WTC11 (cell line): ENCODE measurements at regions not wholly inside any gene's neighbourhood (a gene's known extent, or its start where the extent isn't known, plus 50 kb on each side); places are given as distances from the start of the nearest gene placed in this dataset.

Experiments
- ATAC-seq: fragments of 200-7000 bp; cut with Tn5 transposase; 2 replicates; pipeline ENCODE4 v1.10.0; 2021; ENCODE audit warnings: mild to moderate bottlenecking, moderate library complexity
- CTCF ChIA-PET: fragments of 300-600 bp; sonication (Branson Sonifier 250); formaldehyde crosslinking; loops from one replicate; lab custom pipeline; 2021; ENCODE audit warnings: antibody characterized with exemption; lab: Charles Lee
- POLR2A ChIA-PET: fragments of 350-600 bp; sonication (Branson Sonifier 250); formaldehyde crosslinking; loops from one replicate; lab custom pipeline; 2021; ENCODE audit warnings: antibody characterized with exemption; lab: Charles Lee
- DNase-seq: peaks from one replicate; pipeline ENCODE4 v3.0.0; 2021; ENCODE audit warnings: low spot score
- H3K27ac Mint-ChIP-seq: 2 replicates; pipeline ENCODE4 v1.8.0; 2021; ENCODE audit warnings: mixed read lengths
- H3K27me3 Mint-ChIP-seq: 2 replicates; pipeline ENCODE4 v1.8.0; 2021; ENCODE audit warnings: low read depth, mild to moderate bottlenecking, moderate library complexity, mixed read lengths
- H3K36me3 Mint-ChIP-seq: 2 replicates; pipeline ENCODE4 v1.8.0; 2021; ENCODE audit warnings: mixed read lengths
- H3K4me1 Mint-ChIP-seq: 2 replicates; pipeline ENCODE4 v1.8.0; 2022; ENCODE audit warnings: mixed read lengths
- H3K4me3 Mint-ChIP-seq: 2 replicates; pipeline ENCODE4 v1.8.0; 2021; ENCODE audit warnings: mild to moderate bottlenecking, moderate library complexity, mixed read lengths
- H3K9me3 Mint-ChIP-seq: 2 replicates; pipeline ENCODE4 v1.8.0; 2021; ENCODE audit warnings: mixed read lengths
- ATF3 ChIP-seq: sonication (generic); formaldehyde crosslinking; conservative IDR thresholded peaks from 2 replicates; pipeline ENCODE4 v1.8.1; 2022; ENCODE audit warnings: mild to moderate bottlenecking, missing genetic modification reagents
- CREB1 ChIP-seq: sonication (generic); formaldehyde crosslinking; IDR thresholded peaks from 2 replicates; pipeline ENCODE4 v1.8.0; 2023; ENCODE audit warnings: mild to moderate bottlenecking, missing genetic modification reagents
- CTCF ChIP-seq: fragments of 200-600 bp; IDR thresholded peaks from 2 replicates; pipeline ENCODE4 v1.8.0; 2022; ENCODE audit warnings: antibody characterized with exemption
- GTF2I ChIP-seq: fragments of 250-450 bp; sonication (Bioruptor Pico); conservative IDR thresholded peaks from 2 replicates; pipeline ENCODE4 v1.4.0; 2021; ENCODE audit warnings: mild to moderate bottlenecking
- IRF2 ChIP-seq: sonication (generic); formaldehyde crosslinking; IDR thresholded peaks from 2 replicates; pipeline ENCODE4 v1.8.0; 2022; ENCODE audit warnings: low read depth, missing genetic modification reagents, borderline replicate concordance
- JAZF1 ChIP-seq: fragments of 250-450 bp; sonication (Bioruptor Pico); IDR thresholded peaks from 2 replicates; pipeline ENCODE4 v1.9.0; 2021; ENCODE audit warnings: moderate library complexity, mild to moderate bottlenecking, inconsistent platforms
- NFATC4 ChIP-seq: fragments of 250-450 bp; sonication (Bioruptor Pico); IDR thresholded peaks from 2 replicates; pipeline ENCODE4 v1.9.0; 2021; ENCODE audit warnings: mild to moderate bottlenecking
- NR1H2 ChIP-seq: sonication (generic); formaldehyde crosslinking; IDR thresholded peaks from 2 replicates; pipeline ENCODE4 v1.9.0; 2021; ENCODE audit warnings: mild to moderate bottlenecking, moderate library complexity, missing genetic modification reagents
- NR3C1 ChIP-seq: sonication (generic); formaldehyde crosslinking; conservative IDR thresholded peaks from 2 replicates; pipeline ENCODE4 v1.8.1; 2023; ENCODE audit warnings: low read depth, mild to moderate bottlenecking, missing genetic modification reagents
- PRDM15 ChIP-seq: sonication (generic); formaldehyde crosslinking; IDR thresholded peaks from 2 replicates; pipeline ENCODE4 v1.8.0; 2022; ENCODE audit warnings: missing genetic modification reagents
- PRRX2 ChIP-seq: fragments of 250-450 bp; sonication (Bioruptor Pico); IDR thresholded peaks from 2 replicates; pipeline ENCODE4 v1.8.0; 2021; ENCODE audit warnings: mild to moderate bottlenecking
- TCF7 ChIP-seq: sonication (generic); formaldehyde crosslinking; IDR thresholded peaks from 2 replicates; pipeline ENCODE4 v1.8.0; 2022; ENCODE audit warnings: mild to moderate bottlenecking, low read depth, missing genetic modification reagents, moderate library complexity
- TEAD1 ChIP-seq: sonication (generic); formaldehyde crosslinking; IDR thresholded peaks from 2 replicates; pipeline ENCODE4 v1.8.0; 2022; ENCODE audit warnings: mild to moderate bottlenecking, missing genetic modification reagents
- TP53 ChIP-seq: sonication (generic); formaldehyde crosslinking; IDR thresholded peaks from 2 replicates; pipeline ENCODE4 v1.8.1; 2023; ENCODE audit warnings: mild to moderate bottlenecking, missing genetic modification reagents
- ZBTB43 ChIP-seq: sonication (generic); formaldehyde crosslinking; IDR thresholded peaks from 2 replicates; pipeline ENCODE4 v1.8.1; 2023; ENCODE audit warnings: mild to moderate bottlenecking, missing genetic modification reagents
- ZMAT4 ChIP-seq: fragments of 250-450 bp; sonication (Bioruptor Pico); IDR thresholded peaks from 2 replicates; pipeline ENCODE4 v1.9.0; 2021; ENCODE audit warnings: mild to moderate bottlenecking
- ZNF281 ChIP-seq: sonication (generic); formaldehyde crosslinking; IDR thresholded peaks from 2 replicates; pipeline ENCODE4 v1.8.0; 2023; ENCODE audit warnings: mild to moderate bottlenecking, missing genetic modification reagents
- ZNF671 ChIP-seq: fragments of 250-450 bp; sonication (Bioruptor Pico); IDR thresholded peaks from 2 replicates; pipeline ENCODE4 v1.8.0; 2021; ENCODE audit warnings: mild to moderate bottlenecking
- TF ChIP-seq, protein P1 (sequence below): sonication (generic); formaldehyde crosslinking; IDR thresholded peaks from 2 replicates; pipeline ENCODE4 v1.8.1; 2023; ENCODE audit warnings: mild to moderate bottlenecking, missing genetic modification reagents, borderline replicate concordance

GRCh38 chr5:84741056-84741455, 356.4 kb upstream of the EDIL3 start:
- H3K27me3 Mint-ChIP-seq = no peaks in the 10 kb centered on the region
- TF ChIP-seq PRRX2 (CRISPR knock-in tag) (no peak), TP53 (CRISPR knock-in tag) (no peak), NR1H2 (no peak), CTCF (no peak), GTF2I (CRISPR knock-in tag) (no peak), ZMAT4 (CRISPR knock-in tag) (no peak)
- CTCF ChIA-PET = no interaction called here
- no peak for DNase-seq
- no peak overlapping the region for H3K4me3 Mint-ChIP-seq
- POLR2A ChIA-PET = no interaction called here
- H3K4me1 Mint-ChIP-seq = no peaks in the 10 kb centered on the region
- H3K36me3 Mint-ChIP-seq = peaks cover 5% of the 10 kb centered on the region
- no peak overlapping the region for H3K27ac Mint-ChIP-seq
- no peak for ATAC-seq
- H3K9me3 Mint-ChIP-seq = peaks cover 31% of the 10 kb centered on the region

- TF ChIP-seq PRRX2 (CRISPR knock-in tag) (no peak), ZNF281 (no peak), JAZF1 (CRISPR knock-in tag) (no peak), NR3C1 (CRISPR knock-in tag) (no peak)
- H3K4me3 Mint-ChIP-seq = no peak overlapping the region
- DNase-seq (no peak), ATAC-seq (no peak)
- H3K27ac Mint-ChIP-seq = no peak overlapping the region
- peaks cover 3% of the 10 kb centered on the region; the same call in 1 of the 2 replicates for H3K4me1 Mint-ChIP-seq
- ChIA-PET CTCF (no interaction called here), POLR2A (no interaction called here)
- H3K36me3 Mint-ChIP-seq = no peaks in the 10 kb centered on the region
- H3K27me3 Mint-ChIP-seq = no peaks in the 10 kb centered on the region
- H3K9me3 Mint-ChIP-seq = no peaks in the 10 kb centered on the region
These were observed 344.6 kb upstream of the EDIL3 start for GRCh38 chr5:84729326-84729725.

GRCh38 chr5:84727708-84728107, 343.0 kb upstream of the EDIL3 start:
- Mint-ChIP-seq H3K27me3 (no peaks in the 10 kb centered on the region), H3K9me3 (no peaks in the 10 kb centered on the region), H3K27ac (no peak overlapping the region), H3K36me3 (no peaks in the 10 kb centered on the region), H3K4me1 (peaks cover 3% of the 10 kb centered on the region), H3K4me3 (no peak overlapping the region)
- ChIA-PET CTCF (interaction anchor here (0.5 kb wide), 1 partner anchor 648 kb away, joined by 3 read pairs; no protein-coding TSS in a partner anchor), POLR2A (no interaction called here)
- ATAC-seq (no peak), DNase-seq (no peak)
- TF ChIP-seq ZNF671 (CRISPR knock-in tag) (no peak), TCF7 (no peak), NFATC4 (CRISPR knock-in tag) (no peak), ZBTB43 (CRISPR knock-in tag) (no peak), CREB1 (CRISPR knock-in tag) (no peak), ATF3 (CRISPR knock-in tag) (no peak), PRDM15 (CRISPR knock-in tag) (no peak), IRF2 (no peak), TEAD1 (CRISPR knock-in tag) (no peak)
- TF ChIP-seq, protein P1, sequence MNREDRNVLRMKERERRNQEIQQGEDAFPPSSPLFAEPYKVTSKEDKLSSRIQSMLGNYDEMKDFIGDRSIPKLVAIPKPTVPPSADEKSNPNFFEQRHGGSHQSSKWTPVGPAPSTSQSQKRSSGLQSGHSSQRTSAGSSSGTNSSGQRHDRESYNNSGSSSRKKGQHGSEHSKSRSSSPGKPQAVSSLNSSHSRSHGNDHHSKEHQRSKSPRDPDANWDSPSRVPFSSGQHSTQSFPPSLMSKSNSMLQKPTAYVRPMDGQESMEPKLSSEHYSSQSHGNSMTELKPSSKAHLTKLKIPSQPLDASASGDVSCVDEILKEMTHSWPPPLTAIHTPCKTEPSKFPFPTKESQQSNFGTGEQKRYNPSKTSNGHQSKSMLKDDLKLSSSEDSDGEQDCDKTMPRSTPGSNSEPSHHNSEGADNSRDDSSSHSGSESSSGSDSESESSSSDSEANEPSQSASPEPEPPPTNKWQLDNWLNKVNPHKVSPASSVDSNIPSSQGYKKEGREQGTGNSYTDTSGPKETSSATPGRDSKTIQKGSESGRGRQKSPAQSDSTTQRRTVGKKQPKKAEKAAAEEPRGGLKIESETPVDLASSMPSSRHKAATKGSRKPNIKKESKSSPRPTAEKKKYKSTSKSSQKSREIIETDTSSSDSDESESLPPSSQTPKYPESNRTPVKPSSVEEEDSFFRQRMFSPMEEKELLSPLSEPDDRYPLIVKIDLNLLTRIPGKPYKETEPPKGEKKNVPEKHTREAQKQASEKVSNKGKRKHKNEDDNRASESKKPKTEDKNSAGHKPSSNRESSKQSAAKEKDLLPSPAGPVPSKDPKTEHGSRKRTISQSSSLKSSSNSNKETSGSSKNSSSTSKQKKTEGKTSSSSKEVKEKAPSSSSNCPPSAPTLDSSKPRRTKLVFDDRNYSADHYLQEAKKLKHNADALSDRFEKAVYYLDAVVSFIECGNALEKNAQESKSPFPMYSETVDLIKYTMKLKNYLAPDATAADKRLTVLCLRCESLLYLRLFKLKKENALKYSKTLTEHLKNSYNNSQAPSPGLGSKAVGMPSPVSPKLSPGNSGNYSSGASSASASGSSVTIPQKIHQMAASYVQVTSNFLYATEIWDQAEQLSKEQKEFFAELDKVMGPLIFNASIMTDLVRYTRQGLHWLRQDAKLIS (CRISPR knock-in tag) = no peak
